GM23338 (cell line): ENCODE measurements at regions not wholly inside any gene's neighbourhood (a gene's known extent, or its start where the extent isn't known, plus 50 kb on each side); places are given as distances from the start of the nearest gene placed in this dataset.

Experiments used
- CREB1 ChIP-seq: fragments of 250-450 bp; sonication (Bioruptor Pico); IDR thresholded peaks from 2 replicates; pipeline ENCODE4 v1.5.0; 2020; ENCODE audit warnings: low read depth, mild to moderate bottlenecking, moderate library complexity
- EZH2 ChIP-seq: fragments of 200-600 bp; sonication (generic); IDR thresholded peaks from one replicate; pipeline ENCODE4 v1.8.0; 2017; ENCODE audit warnings: antibody characterized with exemption, mild to moderate bottlenecking, low read depth; ENCODE audit not compliant: unreplicated experiment
- EZH2phosphoT487 ChIP-seq: fragments of 200-600 bp; sonication (generic); IDR thresholded peaks from one replicate; pipeline ENCODE4 v1.8.1; 2018; ENCODE audit warnings: antibody characterized with exemption; ENCODE audit not compliant: unreplicated experiment
- JUNB ChIP-seq: IDR thresholded peaks from one replicate; pipeline ENCODE4 v1.6.1; 2016; ENCODE audit warnings: antibody characterized with exemption; ENCODE audit not compliant: unreplicated experiment
- NANOG ChIP-seq: IDR thresholded peaks from 2 replicates; pipeline ENCODE4 v1.6.1; 2016; ENCODE audit warnings: antibody characterized with exemption, borderline replicate concordance
- POLR2AphosphoS5 ChIP-seq: IDR thresholded peaks from 2 replicates; pipeline ENCODE4 v1.6.1; 2016; ENCODE audit warnings: antibody characterized with exemption, low read depth
- ZNF114 ChIP-seq: fragments of 250-450 bp; sonication (Bioruptor Pico); IDR thresholded peaks from 2 replicates; pipeline ENCODE4 v1.5.0; 2020; ENCODE audit warnings: mild to moderate bottlenecking, moderate library complexity
- ZNF331 ChIP-seq: fragments of 250-450 bp; sonication (Bioruptor Pico); IDR thresholded peaks from 2 replicates; pipeline ENCODE4 v1.5.0; 2020; ENCODE audit warnings: low read depth, mild to moderate bottlenecking, moderate library complexity
- TF ChIP-seq, protein P1 (sequence below), 2 experiments: fragments of 200-600 bp in 1 of 2; sonication (generic) in 1 of 2; conservative IDR thresholded peaks; 2 replicates each; pipeline versions ENCODE4 v1.5.1 to v1.6.1; 2016 to 2017; ENCODE audit warnings: antibody characterized with exemption in 2 of 2, low read depth in 2 of 2, mild to moderate bottlenecking in 2 of 2, moderate library complexity in 1 of 2
- TF ChIP-seq, protein P2 (sequence below): IDR thresholded peaks from one replicate; pipeline ENCODE4 v1.6.1; 2018; ENCODE audit warnings: antibody characterized with exemption; ENCODE audit not compliant: unreplicated experiment

DNA sequence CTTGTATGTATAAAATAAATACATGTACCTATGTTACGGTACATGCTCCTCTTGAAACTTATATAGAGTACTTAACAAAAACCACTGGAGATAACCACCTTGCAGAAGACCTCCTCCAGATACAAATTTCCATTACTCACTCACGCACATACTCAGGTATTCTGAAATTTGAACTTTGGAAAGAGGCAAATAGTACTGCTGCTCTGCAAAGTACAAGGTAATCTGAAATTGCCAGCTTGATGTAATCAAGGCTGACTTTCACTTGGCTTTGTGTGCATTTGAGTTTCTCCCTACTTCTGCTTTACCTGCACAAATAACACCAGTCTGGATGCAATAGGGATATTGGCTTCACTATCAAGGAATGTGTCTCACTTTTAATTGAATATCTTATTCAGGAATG is 123.6 kb downstream of the FOXA2 start:
- TF ChIP-seq, protein P1, sequence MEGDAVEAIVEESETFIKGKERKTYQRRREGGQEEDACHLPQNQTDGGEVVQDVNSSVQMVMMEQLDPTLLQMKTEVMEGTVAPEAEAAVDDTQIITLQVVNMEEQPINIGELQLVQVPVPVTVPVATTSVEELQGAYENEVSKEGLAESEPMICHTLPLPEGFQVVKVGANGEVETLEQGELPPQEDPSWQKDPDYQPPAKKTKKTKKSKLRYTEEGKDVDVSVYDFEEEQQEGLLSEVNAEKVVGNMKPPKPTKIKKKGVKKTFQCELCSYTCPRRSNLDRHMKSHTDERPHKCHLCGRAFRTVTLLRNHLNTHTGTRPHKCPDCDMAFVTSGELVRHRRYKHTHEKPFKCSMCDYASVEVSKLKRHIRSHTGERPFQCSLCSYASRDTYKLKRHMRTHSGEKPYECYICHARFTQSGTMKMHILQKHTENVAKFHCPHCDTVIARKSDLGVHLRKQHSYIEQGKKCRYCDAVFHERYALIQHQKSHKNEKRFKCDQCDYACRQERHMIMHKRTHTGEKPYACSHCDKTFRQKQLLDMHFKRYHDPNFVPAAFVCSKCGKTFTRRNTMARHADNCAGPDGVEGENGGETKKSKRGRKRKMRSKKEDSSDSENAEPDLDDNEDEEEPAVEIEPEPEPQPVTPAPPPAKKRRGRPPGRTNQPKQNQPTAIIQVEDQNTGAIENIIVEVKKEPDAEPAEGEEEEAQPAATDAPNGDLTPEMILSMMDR (conservative IDR thresholded peaks at IDR 0.05; ENCODE audit: low read depth in 2 of 2), result no peak
- no peak for TF ChIP-seq EZH2
- TF ChIP-seq EZH2phosphoT487, result no peak
- TF ChIP-seq, protein P2, sequence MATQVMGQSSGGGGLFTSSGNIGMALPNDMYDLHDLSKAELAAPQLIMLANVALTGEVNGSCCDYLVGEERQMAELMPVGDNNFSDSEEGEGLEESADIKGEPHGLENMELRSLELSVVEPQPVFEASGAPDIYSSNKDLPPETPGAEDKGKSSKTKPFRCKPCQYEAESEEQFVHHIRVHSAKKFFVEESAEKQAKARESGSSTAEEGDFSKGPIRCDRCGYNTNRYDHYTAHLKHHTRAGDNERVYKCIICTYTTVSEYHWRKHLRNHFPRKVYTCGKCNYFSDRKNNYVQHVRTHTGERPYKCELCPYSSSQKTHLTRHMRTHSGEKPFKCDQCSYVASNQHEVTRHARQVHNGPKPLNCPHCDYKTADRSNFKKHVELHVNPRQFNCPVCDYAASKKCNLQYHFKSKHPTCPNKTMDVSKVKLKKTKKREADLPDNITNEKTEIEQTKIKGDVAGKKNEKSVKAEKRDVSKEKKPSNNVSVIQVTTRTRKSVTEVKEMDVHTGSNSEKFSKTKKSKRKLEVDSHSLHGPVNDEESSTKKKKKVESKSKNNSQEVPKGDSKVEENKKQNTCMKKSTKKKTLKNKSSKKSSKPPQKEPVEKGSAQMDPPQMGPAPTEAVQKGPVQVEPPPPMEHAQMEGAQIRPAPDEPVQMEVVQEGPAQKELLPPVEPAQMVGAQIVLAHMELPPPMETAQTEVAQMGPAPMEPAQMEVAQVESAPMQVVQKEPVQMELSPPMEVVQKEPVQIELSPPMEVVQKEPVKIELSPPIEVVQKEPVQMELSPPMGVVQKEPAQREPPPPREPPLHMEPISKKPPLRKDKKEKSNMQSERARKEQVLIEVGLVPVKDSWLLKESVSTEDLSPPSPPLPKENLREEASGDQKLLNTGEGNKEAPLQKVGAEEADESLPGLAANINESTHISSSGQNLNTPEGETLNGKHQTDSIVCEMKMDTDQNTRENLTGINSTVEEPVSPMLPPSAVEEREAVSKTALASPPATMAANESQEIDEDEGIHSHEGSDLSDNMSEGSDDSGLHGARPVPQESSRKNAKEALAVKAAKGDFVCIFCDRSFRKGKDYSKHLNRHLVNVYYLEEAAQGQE, result no peak
- TF ChIP-seq CREB1 (CRISPR knock-in tag), result no peak
- TF ChIP-seq POLR2AphosphoS5, result no peak
- no peak for TF ChIP-seq JUNB
- TF ChIP-seq ZNF331 (CRISPR knock-in tag), result no peak
- TF ChIP-seq ZNF114, result no peak
- no peak for TF ChIP-seq NANOG
